CD4-positive, alpha-beta T cell treated with Interferon alpha-2 for 1 hour (primary cell): ENCODE measurements at regions not wholly inside any gene's neighbourhood (a gene's known extent, or its start where the extent isn't known, plus 50 kb on each side); places are given as distances from the start of the nearest gene placed in this dataset.

Experiments
- DNase-seq, 2 donors: peaks; one replicate each; pipeline ENCODE4 v3.0.0-alpha.2; 2020 to 2022

DNA sequence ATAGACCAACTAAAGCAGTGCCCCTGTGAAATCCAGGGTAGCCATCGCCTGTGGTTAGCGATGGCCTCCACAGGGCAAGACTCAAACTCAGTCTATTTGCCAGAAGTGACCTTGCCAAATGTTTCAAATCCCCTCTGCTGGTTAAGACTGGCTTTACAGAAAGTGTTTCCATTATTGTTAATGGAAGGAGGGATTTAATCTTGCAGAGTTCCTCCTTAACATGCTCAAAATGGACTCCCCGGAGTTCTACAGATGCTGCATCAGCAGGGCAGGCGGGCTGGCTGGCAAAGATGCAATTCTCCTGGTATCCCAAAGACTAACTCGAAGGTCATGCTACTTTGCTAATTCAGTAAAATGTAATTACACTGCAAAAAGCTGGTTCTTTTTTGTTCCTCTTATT is 313.0 kb upstream of the SLC7A11 start:
- DNase-seq, result no peak

DNA sequence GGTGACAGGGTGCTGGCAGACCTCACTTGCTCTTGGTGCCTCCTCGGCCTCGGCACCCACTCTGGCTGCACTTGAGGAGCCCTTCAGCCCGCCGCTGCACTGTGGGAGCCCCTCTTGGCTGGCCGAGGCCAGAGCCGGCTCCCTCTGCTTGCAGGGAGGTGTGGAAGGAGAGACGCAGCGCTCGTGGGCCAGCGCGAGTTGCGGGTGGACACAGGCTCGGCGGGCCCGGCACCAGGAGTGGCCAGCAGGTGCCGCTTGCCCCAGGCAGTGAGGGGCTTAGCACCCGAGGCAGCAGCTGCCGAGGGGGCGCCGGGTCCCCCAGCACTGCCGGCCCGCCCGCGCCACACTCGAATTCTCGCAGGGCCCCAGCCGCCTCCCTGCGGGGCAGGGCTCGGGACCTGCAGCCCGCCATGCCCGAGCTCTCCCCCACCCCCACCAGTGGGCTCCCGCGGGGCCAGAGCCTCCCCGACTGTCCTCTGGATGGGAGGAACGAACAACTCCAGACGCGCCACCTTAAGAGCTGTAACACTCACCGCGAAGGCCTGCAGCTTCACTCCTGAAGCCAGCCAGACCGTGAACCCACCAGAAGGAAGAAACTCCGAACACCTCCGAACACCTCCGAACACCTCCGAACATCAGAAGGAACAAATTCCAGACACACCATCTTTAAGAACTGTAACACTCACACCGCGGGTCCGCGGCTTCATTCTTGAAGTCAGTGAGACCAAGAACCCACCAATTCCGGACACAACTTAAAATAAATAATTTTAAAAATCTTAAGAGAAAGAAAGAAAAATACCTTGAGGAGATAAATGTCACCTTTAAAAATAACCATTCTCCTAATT is 311.1 kb upstream of the SLC7A11 start:
- DNase-seq, result no peak

DNA sequence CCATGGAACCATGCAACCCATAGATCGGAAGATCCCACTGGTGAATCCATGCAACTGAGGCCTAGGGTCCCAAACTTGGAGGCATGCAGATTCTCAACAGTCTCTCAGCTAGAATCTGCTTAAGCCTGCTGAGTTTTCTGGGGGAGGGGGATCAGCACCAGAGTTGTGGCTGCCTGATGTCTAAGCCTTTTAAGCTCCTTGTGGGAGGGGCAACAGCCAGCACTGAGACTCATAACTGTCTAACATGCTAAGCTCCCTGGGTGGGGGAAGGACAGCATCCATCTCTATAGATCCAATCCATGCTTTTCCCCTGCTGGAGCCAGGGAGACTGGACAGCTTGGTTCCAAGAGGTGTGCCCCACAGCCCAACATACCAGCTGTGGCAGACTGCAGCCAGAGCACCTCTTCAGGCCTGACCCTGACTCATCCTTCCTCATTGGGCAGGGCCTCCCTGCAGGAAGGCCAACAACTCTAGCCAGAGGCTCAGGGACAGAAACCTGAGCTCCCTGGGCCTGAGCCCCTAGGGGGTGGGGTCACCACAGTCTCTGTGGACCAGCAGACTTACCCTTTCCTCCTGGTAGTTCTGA is 300.1 kb upstream of the SLC7A11 start:
- no peak for DNase-seq

DNA sequence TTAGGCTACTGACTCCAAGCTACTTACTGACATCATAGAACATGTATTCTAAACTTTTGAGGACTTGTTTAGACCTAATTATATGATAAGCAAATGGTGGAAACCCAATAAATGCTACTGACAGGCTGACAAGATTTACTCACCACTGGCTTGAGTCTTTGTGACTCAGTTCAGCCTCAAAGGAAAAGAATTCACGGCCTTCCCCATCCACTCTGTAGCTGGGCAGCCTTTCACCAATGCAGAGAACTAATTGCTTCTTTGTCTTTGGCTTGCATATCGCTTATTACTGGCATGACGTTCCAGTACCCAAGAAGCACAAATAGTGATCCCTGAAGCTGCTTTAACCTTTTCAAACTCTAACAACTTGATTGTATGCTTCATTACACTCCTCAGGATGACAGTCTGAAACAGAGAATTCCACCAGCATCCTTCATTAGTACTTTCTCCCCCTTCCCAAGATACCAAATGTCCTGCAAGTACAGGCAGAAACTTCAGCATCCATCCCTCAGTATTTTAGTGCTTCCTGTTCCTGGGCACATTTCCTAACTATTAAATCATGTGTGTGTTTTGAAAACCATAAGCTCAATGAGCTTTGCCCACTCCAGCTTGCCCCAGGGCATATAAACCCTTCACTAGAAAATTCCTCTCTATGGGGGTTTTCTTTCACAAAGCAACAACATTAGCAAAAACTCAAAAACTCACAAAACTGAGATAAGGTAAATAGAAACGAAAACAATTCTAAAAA is 298.1 kb upstream of the SLC7A11 start:
- no peak for DNase-seq

DNA sequence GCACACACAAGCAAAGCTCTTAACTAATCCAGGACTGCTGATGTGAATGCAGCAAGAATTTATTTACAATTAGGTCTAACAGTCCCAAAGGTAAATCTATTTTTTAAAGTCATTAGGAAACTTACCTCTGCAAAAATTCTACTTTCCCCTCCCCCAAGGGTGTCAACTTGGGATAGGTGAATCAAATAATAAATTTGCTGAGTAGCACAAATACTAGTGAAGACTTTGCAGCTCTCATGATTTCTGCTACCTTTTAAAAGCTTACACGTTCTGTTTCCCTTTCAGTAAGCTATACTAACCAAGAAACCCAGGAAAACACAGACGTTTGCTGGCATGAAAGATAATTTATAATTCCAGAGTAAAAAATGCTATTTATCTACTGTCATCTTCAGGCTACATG is 296.6 kb upstream of the SLC7A11 start:
- DNase-seq, result no peak

DNA sequence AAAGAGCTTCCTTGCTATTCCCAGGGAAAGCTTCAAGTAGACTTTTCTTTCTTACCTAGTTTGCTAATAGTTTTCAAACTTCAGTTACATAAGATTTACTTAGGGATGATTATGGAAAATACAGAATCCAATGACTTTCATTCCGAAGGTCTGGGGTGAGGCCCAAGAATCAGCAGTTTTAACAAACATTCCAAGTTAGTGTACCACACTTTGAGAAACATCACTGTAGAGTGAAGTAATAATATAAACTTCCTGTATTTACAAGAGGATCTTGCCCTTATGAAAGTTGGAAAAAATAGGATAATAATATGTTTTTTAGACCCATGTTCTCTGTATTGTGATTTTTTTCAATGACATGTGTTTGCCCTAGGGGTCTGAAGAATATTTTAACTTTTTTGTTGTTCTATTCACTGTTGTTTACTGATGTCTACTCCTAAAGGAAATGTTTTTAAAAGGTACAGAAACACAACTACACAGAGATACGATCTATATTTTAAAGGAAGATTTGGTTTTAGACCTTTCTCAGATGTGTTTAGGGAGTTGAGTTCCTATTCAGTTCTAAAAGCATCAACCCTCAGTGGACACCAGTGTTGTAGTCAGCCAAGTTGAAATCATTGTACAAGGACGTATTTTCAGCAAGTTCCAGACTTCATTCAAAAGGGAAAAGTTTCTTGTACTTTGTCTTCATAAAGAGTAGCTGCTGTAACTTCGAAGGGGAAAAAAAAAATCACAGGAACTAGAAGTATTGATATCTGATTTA is 295.8 kb upstream of the SLC7A11 start:
- DNase-seq, result no peak

DNA sequence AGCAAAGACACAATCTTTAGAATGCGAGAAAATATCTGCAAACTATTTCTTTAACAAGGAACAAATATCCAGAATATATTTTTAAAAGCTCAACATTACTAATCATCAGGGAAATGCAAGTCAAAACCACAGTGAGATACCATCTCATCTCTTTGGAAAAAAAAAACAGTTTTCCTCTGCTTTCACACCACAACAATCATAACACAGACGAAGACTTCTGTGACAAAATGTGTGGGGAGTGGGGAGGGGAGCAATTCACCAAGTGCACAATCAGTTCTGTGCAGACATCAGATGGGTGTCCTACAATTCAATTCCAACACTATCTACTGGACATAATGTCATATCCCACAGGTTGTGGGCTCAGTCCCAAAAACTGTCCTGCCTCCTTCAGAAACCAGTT is 293.2 kb upstream of the SLC7A11 start:
- no peak for DNase-seq

DNA sequence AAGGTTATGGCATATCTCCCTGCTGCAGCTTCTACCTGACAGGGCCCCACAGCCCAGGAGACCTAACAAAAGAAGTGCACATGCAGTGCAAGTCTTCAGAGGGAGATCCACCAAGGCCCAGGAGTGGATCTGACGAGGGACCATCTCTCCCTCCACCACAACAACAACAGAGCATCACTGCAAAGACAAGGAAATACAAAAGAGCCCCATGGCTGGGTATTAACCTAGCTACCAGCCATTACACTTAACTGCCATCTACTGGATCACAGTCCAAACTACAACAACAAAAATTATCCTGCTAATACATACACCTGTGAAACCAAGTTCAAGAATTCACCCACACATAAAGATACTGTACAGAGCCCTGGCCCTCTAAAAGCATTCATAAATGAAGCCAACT is 280.2 kb upstream of the SLC7A11 start:
- no peak for DNase-seq

DNA sequence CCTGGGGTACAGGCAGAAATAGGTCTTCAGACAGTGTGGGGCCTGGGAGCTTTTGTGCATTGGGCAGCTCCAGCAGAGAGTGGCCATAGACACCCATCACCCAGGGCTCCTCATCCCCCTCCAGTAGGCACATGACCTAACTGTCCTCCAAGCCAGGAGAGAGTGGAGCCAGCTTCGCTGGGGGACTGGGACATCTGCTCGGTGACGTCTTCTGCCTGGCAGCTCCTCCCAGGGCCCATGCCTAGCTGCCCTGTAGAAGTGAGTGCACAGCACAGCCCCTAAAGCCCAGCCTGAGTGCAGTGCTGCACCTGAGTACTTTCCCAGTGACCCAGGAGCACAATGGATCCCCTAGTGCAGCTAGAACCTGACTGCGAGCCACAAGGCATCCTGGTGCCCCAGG is 279.7 kb upstream of the SLC7A11 start:
- DNase-seq, result no peak

DNA sequence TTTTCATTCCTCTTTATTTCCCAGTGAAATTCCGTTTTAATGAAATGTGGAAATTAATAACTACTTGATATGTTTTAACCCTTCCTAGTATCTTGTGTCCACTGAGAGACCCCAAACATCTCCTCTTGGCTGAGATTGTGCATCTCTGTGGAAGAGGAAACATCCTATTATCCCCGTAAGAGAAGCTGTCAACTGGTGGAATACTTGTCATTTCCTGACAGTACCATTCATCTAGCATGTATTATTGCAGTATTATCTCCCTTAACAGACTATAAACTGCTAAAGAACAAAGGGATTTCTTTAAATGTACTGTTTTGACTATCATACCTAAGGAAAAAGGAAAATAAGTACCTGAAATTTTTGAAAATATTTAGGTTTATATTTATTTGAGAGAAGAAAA is 277.3 kb upstream of the SLC7A11 start:
- no peak for DNase-seq

DNA sequence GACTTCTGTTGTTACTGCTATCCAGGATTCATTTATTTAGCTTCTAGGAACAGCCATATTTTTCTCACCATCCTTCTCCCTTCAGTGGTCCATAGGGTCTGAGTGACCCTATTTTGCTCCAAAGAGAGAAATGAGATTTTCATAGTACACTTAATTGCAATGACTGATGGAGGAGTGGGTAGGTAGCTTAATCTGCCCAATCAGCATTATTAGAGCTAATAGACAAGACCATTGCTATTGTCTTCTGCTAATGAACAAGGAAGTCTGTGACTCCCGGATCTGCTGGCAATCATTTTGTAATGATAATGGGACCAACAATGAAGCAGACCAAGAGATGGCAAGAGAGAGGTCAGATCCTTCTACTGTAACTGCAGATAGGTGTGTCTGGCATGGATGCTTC is 271.4 kb upstream of the SLC7A11 start:
- DNase-seq, result no peak

DNA sequence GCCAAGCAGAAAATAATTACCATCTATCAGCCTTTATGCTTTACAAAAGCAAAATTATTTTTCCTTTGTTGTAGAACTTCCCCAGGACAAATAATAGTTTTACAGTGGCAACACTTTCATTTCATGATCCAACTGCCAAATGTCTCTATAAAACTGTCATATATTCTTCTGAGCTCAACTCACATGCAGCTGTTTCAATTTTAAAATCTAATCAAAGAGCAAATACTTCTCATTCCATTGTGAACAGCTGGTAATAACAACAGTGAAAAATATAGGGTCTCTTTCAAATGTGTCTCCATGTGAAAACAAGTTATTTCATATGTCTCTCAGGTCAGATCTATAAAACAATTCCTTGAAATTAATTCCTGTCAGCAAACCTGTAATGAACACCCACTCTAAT is 270.6 kb upstream of the SLC7A11 start:
- DNase-seq, result no peak

DNA sequence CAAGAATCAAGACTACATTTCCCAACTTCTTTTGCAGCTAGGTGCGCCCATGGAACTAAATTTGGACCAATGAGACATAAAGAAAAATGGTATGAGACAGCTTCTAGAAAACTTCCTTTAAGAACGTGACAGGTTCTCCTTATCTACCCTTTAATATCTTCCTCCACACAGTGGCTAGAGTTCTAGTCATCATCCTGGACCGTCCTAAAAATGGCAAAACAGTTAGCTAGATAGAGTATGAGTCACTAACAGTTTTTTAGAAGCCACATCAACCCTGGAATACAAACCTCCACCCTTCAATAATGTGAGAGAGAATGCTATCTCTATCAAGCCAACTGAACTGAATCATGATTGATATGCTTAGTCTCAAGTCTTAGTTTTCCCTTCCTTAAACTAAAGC is 267.9 kb upstream of the SLC7A11 start:
- no peak for DNase-seq

DNA sequence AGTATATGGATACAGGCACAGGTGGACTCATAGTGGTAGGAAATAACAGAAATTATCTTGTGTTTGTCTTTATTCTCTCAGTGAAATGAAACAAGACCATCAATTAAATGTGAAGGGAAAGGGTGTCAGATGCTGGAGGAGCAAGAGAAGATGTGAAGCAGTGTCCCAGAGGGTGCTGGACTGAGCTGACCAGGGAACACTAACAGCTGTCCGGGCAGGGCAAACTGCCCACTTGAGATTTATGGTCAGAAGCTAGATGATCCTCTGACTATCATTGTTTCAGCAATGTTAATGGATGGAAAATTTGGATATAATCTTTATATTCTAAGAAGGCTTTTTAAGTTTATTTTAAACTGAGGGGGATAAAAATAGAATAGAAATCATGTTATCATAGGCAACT is 267.2 kb upstream of the SLC7A11 start:
- no peak for DNase-seq

DNA sequence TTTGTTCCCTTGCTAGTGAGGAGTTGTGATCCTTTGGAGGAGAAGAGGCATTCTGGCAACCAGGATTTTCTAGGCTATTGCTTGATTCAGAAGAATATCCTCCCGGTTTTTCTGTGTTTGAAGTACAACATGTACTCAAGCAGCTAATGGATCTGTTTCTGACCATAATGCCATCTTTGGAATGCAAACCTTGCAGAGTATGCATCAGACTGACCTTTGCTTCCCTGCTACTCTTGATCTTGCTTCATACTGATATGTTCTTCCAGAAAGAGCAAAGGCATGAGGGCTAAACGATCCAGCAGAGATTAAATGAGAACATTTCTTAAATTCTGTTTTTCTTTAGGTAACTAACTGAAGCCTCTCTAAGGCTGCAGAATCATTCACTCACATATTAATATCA is 265.4 kb upstream of the SLC7A11 start:
- DNase-seq, result no peak

DNA sequence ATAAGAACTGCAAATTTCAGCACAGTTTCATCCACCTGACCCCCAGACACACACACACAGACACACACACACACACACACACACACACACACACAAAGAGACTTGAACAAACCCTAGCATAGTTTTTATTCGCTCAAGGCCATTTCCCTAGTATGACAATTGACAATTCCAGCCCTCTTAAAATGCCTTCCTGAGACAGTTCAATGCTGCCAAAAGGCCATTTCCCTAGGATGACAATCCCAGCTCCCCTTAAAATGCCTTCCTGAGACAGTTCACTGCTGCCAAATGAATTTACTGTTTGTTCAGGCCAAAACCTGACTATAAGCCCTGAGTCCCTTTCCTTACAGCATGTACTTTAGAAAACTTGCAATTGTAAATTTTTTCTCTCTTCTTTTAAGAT is 259.5 kb upstream of the SLC7A11 start:
- no peak for DNase-seq

DNA sequence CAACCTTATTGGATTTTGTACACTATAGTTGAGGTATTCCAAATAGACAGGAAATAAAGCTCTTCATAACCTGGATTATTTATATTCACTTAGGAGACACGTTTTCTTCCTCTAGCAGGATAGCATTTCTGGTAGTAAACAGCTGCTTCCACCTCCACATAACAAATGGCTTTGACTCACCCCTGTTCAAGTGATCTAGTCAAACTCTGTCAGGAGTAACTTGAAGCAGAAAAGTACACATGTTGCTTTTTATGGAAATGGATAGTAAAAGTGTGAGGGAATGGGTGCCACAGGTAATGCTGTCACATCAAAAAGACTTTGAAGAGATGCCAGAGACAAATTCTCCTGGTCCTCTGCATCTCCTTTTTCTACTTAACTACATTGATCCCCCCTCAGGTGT is 258.7 kb upstream of the SLC7A11 start:
- DNase-seq, result no peak

DNA sequence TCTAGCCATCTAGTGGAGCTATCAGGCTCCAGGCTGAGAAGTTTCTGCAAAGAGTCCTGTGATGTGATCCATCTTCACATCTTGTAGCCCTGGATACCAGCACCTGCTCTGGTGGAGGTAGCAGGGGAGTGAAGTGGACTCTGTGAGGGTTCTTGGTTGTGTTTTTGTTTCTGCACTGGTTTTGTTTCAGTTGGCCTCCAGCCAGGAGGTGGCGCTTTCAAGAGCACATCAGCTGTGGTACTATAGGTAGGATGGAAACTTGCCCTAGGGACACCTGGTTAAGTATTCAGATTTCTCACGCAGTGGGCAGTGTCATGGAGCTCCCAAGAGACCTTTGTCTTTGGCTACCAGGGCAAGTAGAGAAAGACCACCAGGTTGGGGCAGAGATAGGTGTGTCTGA is 257.5 kb upstream of the SLC7A11 start:
- no peak for DNase-seq

DNA sequence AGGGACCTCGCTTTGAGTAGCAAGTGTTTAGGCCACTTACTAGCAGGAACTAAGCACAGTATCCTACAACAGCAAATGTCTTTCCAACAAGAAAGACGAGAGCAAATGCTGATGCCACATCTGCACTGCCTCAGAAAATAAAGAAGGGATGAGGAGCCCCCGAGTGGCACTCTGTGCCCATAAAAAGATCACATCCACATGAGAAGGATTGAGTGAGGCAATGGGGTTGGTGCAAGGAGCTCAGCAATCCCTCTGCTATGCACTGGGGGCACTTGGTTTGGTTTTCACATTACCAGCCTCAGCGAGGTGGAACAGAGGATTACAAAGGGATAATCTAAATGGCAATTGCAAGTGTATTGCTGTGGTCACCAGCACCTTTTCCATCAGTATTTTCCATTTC is 252.8 kb upstream of the SLC7A11 start:
- DNase-seq, result no peak

DNA sequence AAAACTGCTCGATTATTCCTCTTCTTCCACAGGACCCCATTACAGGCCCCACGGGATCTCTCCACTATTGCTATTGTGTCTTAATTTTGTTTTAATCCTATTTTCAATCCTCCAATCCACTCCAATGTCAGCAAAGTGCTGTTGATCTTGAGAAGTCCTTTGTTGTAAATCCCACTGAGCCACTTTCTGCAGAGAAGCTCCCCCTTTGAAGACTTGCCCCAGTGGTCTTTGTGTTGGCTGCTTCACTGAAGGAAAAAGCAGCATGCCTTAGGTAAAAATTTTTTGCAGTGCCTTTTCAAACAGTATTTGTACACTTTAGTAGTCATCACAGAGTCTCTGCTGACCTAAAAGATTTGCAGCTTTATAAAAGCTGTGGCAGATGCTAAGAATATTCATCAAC is 252.0 kb upstream of the SLC7A11 start:
- no peak for DNase-seq

DNA sequence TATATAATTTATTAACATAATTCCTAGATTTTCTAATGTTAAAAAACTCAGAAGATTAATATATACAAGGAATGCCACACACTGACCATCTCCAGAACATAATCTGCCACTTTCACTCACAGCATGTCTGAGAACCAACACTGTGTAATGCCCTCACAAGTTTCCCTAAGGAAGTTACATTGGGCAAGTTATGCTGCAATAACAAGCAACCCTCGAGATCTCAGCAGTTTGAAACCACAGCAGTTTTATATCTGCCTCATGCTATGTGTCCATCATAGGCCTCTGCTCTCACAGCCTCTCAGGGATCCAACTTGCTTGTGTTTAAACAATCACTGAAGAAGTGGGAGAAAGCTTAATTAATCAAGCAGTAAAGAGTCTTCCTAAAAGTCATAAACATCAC is 250.0 kb upstream of the SLC7A11 start:
- no peak for DNase-seq

DNA sequence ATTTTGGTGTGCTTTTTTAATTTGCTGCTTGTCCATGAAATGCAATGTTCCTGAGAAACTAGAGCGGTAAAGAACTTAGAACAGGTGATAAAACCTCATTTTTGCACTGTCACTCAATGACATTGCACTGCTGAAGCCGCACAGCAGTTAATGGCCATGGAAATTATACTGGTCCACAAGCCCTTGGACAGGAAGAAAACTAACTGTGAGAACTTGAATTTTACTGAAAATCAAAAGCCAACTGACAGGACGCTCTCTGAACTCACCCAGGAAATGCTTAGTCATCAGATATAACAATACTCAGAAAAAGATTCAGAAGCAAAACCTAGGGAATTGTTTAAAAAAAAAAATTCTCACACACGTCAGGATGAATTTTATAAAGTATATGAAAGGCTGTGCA is 246.4 kb upstream of the SLC7A11 start:
- no peak for DNase-seq

DNA sequence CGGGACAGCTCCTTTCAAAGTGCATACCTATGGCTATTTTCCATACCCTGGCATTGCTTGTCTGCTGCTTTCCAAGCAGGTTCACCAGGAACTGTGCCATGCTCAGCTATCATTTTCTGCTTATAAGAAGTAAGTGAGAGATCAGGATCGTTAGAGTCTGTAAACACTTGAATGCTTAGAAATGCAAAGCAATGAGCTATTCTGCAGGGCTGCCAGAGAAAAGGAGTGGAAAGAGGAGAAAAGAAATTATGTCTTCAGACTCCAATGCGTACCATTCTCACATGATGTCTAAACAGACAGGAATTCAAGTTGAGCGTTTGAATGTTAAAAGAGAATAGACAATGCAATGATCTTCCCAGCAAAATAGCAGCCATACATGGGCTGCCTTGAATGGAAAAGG is 245.5 kb upstream of the SLC7A11 start:
- DNase-seq, result no peak

DNA sequence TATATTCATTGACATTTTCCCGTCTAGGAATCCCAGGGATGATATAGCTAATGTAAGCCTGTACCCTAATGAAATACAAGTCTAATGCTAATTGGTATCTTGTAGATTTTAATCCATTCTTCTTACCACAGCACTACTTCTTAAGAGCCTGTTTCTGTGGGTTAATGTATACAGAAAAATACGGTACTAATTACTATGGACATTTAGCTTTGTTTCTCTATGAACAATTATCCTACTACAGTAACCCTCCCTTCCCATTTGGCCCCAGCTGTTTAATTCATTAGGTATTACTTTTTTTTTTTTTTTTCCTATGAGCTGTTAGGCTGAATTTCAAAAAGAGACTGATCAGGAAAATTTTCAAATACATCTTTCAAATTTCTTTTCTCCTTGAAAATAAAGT is 245.1 kb upstream of the SLC7A11 start:
- no peak for DNase-seq
